Common myeloid progenitor, CD34-positive (primary cell): ENCODE measurements at regions not wholly inside any gene's neighbourhood (a gene's known extent, or its start where the extent isn't known, plus 50 kb on each side); places are given as distances from the start of the nearest gene placed in this dataset.
A peak's percentile ranks its signal among the peaks of the same experiment; 100 is the strongest.

Experiments used
- CTCF ChIA-PET: fragments of 350-600 bp; sonication (Branson Sonifier 250); formaldehyde crosslinking; loops from one replicate; lab custom pipeline; 2021; ENCODE audit warnings: antibody characterized with exemption; lab: Charles Lee
- POLR2A ChIA-PET: fragments of 350-600 bp; sonication (Branson Sonifier 250); formaldehyde crosslinking; loops from one replicate; lab custom pipeline; 2021; ENCODE audit warnings: antibody characterized with exemption; lab: Charles Lee
- DNase-seq, 3 donors: peaks; one replicate each; pipeline versions ENCODE4 v3.0.0 to v3.0.0-alpha.2; 2013
- H3K27ac ChIP-seq, 2 experiments: 1 replicate in 1 of 2; 2 replicates in 1 of 2; pipeline ENCODE4 v1.7.0; 2013; ENCODE audit warnings: inconsistent platforms in 2 of 2, low read length in 2 of 2, mild to moderate bottlenecking in 2 of 2, low read depth in 1 of 2, moderate library complexity in 1 of 2; ENCODE audit not compliant: severe bottlenecking in 2 of 2, insufficient read depth in 1 of 2, poor library complexity in 1 of 2
- H3K27me3 ChIP-seq, 5 experiments: replicated peaks in 2 of 5; 1 replicate in 3 of 5; 2 replicates in 2 of 5; pipeline versions ENCODE4 v1.6.1 to v1.7.0; 2013; ENCODE audit warnings: low read length in 4 of 5, mild to moderate bottlenecking in 2 of 5, moderate library complexity in 2 of 5, inconsistent platforms in 1 of 5; ENCODE audit not compliant: insufficient read depth in 5 of 5, control insufficient read depth in 4 of 5
- H3K36me3 ChIP-seq, 4 experiments: 1 replicate in 2 of 4; 2 replicates in 2 of 4; pipeline versions ENCODE4 v1.6.1 to v1.7.0; 2013; ENCODE audit warnings: low read length in 3 of 4, control low read depth in 1 of 4, mild to moderate bottlenecking in 1 of 4; ENCODE audit not compliant: control insufficient read depth in 4 of 4, insufficient read depth in 4 of 4
- H3K4me1 ChIP-seq, 4 experiments: 1 replicate in 3 of 4; 2 replicates in 1 of 4; pipeline versions ENCODE4 v1.6.1 to v1.7.1; 2013; ENCODE audit warnings: low read length in 3 of 4, mild to moderate bottlenecking in 3 of 4, control low read depth in 1 of 4, inconsistent platforms in 1 of 4, moderate library complexity in 1 of 4; ENCODE audit not compliant: control insufficient read depth in 4 of 4, insufficient read depth in 4 of 4; ENCODE audit errors: control extremely low read depth in 1 of 4
- H3K4me3 ChIP-seq, 7 experiments: 1 replicate in 4 of 7; 2 replicates in 3 of 7; pipeline versions ENCODE4 v1.5.1 to v1.7.0; 2013; ENCODE audit warnings: mild to moderate bottlenecking in 7 of 7, low read length in 6 of 7, moderate library complexity in 6 of 7, inconsistent platforms in 2 of 7, low read depth in 2 of 7, control low read depth in 1 of 7; ENCODE audit not compliant: insufficient read depth in 4 of 7, control insufficient read depth in 1 of 7; ENCODE audit errors: extremely low read depth in 1 of 7
- H3K9me3 ChIP-seq, 5 experiments: 1 replicate in 4 of 5; 2 replicates in 1 of 5; pipeline versions ENCODE4 v1.6.1 to v1.7.1; 2013; ENCODE audit warnings: low read length in 4 of 5, mild to moderate bottlenecking in 2 of 5, inconsistent platforms in 1 of 5, low read depth in 1 of 5, moderate library complexity in 1 of 5; ENCODE audit not compliant: control insufficient read depth in 4 of 5, insufficient read depth in 2 of 5; ENCODE audit errors: control extremely low read depth in 1 of 5
- WGBS: methylation state at CpG from one replicate; pipeline ENCODE4 v1.1.5; 2013; ENCODE audit not compliant: insufficient coverage; 5-methylcytosine and 5-hydroxymethylcytosine counted together

- Histone ChIP-seq H3K9me3 (peaks cover 2 to 8% (median 3%) of the 10 kb centered on the region in 5 experiments), H3K4me3 (no peak overlapping the region), H3K27me3 (peaks cover 0 to 9% (median 0%) of the 10 kb centered on the region in 5 experiments), H3K36me3 (no peaks in the 10 kb centered on the region), H3K27ac (no peak overlapping the region), H3K4me1 (peaks cover 0 to 8% (median 5%) of the 10 kb centered on the region in 4 experiments)
- WGBS, result no CpG with 5 or more reads among the region's 2 CpGs
- ChIA-PET CTCF (interaction anchor here (0.7 to 1.7 kb wide), 2 partner anchors 25 to 61 kb away, joined by 3 read pairs; no protein-coding TSS in a partner anchor), POLR2A (interaction anchor here (0.6 kb wide), 1 partner anchor 22 kb away, joined by 4 read pairs; no protein-coding TSS in a partner anchor)
- DNase-seq, result no peak
These were observed 169.9 kb upstream of the ATP6AP2 start for GRCh38 chrX:40410859-40411258.

- Histone ChIP-seq H3K4me3 (no peak overlapping the region), H3K27ac (no peak overlapping the region), H3K9me3 (peaks cover 2 to 10% (median 3%) of the 10 kb centered on the region in 5 experiments), H3K27me3 (no peaks in the 10 kb centered on the region), H3K36me3 (no peaks in the 10 kb centered on the region), H3K4me1 (peaks cover 0 to 8% (median 6%) of the 10 kb centered on the region in 4 experiments)
- POLR2A ChIA-PET, result no interaction called here
- peak; percentile 30 to 92 (median 87) for DNase-seq
- CTCF ChIA-PET, result interaction anchor here (1.0 kb wide), 2 partner anchors 17 to 138 kb away, joined by 3 read pairs; no protein-coding TSS in a partner anchor
- 53% methylated on average over 3 of the region's 4 CpGs for WGBS
These were observed 174.4 kb upstream of the ATP6AP2 start for GRCh38 chrX:40406330-40406859.

DNA sequence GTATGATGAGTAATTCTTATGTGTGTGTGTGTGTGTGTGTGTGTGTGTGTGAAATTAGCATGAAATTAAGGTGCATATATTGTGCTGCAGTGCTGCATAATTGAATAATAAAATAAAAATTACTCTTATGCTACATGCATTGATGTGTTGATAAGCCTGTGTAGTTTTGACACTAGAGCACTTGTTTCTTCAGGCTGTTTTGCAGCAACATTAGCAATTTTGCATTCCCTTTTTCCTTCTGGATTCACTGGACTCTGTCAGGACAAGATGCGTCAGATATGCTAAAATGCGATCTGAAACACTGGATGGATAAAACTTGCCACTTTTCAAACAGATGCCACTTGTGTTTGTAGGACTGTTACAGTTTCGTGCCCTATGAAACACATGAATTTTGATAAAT lies 175.4 kb upstream of the ATP6AP2 start:
- DNase-seq, result no peak
- Histone ChIP-seq H3K4me1 (peaks cover 0 to 8% (median 6%) of the 10 kb centered on the region in 4 experiments), H3K27ac (no peak overlapping the region), H3K9me3 (peaks cover 2 to 13% (median 3%) of the 10 kb centered on the region in 5 experiments), H3K4me3 (no peak overlapping the region), H3K27me3 (no peaks in the 10 kb centered on the region), H3K36me3 (no peaks in the 10 kb centered on the region)
- no CpG with 5 or more reads among the region's 3 CpGs for WGBS
- POLR2A ChIA-PET, result no interaction called here
- CTCF ChIA-PET, result interaction anchor here (1.0 kb wide), 1 partner anchor 139 kb away, joined by 3 read pairs; no protein-coding TSS in a partner anchor

GRCh38 chrX:40403757-40404156 lies 177.0 kb upstream of the ATP6AP2 start:
- no peak for DNase-seq
- Histone ChIP-seq H3K4me3 (no peak overlapping the region), H3K27me3 (no peaks in the 10 kb centered on the region), H3K27ac (no peak overlapping the region), H3K4me1 (peaks cover 0 to 8% (median 6%) of the 10 kb centered on the region in 4 experiments), H3K36me3 (no peaks in the 10 kb centered on the region), H3K9me3 (peaks cover 0 to 8% (median 0%) of the 10 kb centered on the region in 5 experiments)
- 100% methylated on average over 5 of the region's 7 CpGs for WGBS
- POLR2A ChIA-PET, result no interaction called here
- CTCF ChIA-PET, result no interaction called here

GRCh38 chrX:40402831-40403533 lies 177.8 kb upstream of the ATP6AP2 start:
- H3K27ac ChIP-seq, result no peak overlapping the region
- CTCF ChIA-PET, result no interaction called here
- no peak overlapping the region for H3K4me3 ChIP-seq
- WGBS, result 85% methylated on average over 12 of the region's 12 CpGs
- POLR2A ChIA-PET, result no interaction called here
- no peaks in the 10 kb centered on the region for H3K36me3 ChIP-seq
- H3K27me3 ChIP-seq, result no peaks in the 10 kb centered on the region
- DNase-seq, result peak in 2 of 3 donors; percentile 31 to 34
- peaks cover 0 to 8% (median 6%) of the 10 kb centered on the region in 4 experiments for H3K4me1 ChIP-seq
- peaks cover 0 to 8% (median 0%) of the 10 kb centered on the region in 5 experiments for H3K9me3 ChIP-seq

- CTCF ChIA-PET, result no interaction called here
- POLR2A ChIA-PET, result no interaction called here
- no peaks in the 10 kb centered on the region for H3K4me1 ChIP-seq
- H3K27ac ChIP-seq, result no peak overlapping the region
- peaks cover 0 to 9% (median 3%) of the 10 kb centered on the region in 5 experiments for H3K9me3 ChIP-seq
- no peaks in the 10 kb centered on the region for H3K27me3 ChIP-seq
- WGBS, result 85% methylated on average over 2 of the region's 2 CpGs
- DNase-seq, result no peak
- H3K4me3 ChIP-seq, result no peak overlapping the region
- H3K36me3 ChIP-seq, result no peaks in the 10 kb centered on the region
These were observed 185.7 kb upstream of the ATP6AP2 start for GRCh38 chrX:40395102-40395501.

- Histone ChIP-seq H3K36me3 (no peaks in the 10 kb centered on the region), H3K4me3 (no peak overlapping the region), H3K9me3 (peaks cover 0 to 9% (median 3%) of the 10 kb centered on the region in 5 experiments), H3K27ac (no peak overlapping the region), H3K27me3 (no peaks in the 10 kb centered on the region), H3K4me1 (no peaks in the 10 kb centered on the region)
- no peak for DNase-seq
- WGBS, result 97% methylated on average over 4 of the region's 5 CpGs
- ChIA-PET CTCF (interaction anchor here (0.7 kb wide), 1 partner anchor 14 kb away, joined by 3 read pairs; no protein-coding TSS in a partner anchor), POLR2A (interaction anchor here (0.6 kb wide), 1 partner anchor 247 kb away, joined by 6 read pairs; no protein-coding TSS in a partner anchor)
These were observed 186.5 kb upstream of the ATP6AP2 start for GRCh38 chrX:40394302-40394701.
